ENCODE measurements at regions not wholly inside any gene's neighbourhood (a gene's known extent, or its start where the extent isn't known, plus 50 kb on each side); places are given as distances from the start of the nearest gene placed in this dataset.
A peak's percentile ranks its signal among the peaks of the same experiment; 100 is the strongest.

- DNase-seq, result no peak
These were observed 619.2 kb upstream of the SGCG start for GRCh38 chr13:22561581-22561980.

GRCh38 chr13:22562116-22562515, 618.7 kb upstream of the SGCG start:
- no peak for DNase-seq

GRCh38 chr13:22563272-22563671, 617.5 kb upstream of the SGCG start:
- DNase-seq, result no peak

GRCh38 chr13:22569811-22570210, 611.0 kb upstream of the SGCG start:
- DNase-seq, result no peak

- DNase-seq, result no peak
These were observed 590.9 kb upstream of the SGCG start for GRCh38 chr13:22589880-22590279.

- DNase-seq, result no peak
These were observed 588.3 kb upstream of the SGCG start for GRCh38 chr13:22592515-22592914.

GRCh38 chr13:22594041-22594440, 586.7 kb upstream of the SGCG start:
- peak; percentile 3 for DNase-seq

GRCh38 chr13:22596171-22596863, 584.5 kb upstream of the SGCG start:
- no peak for DNase-seq

- DNase-seq, result peak; percentile 36
These were observed 581.6 kb upstream of the SGCG start for GRCh38 chr13:22599156-22599555.

GRCh38 chr13:22618002-22618401, 562.8 kb upstream of the SGCG start:
- no peak for DNase-seq

- no peak for DNase-seq
These were observed 555.1 kb upstream of the SGCG start for GRCh38 chr13:22625691-22626090.

- DNase-seq, result no peak
These were observed 551.4 kb upstream of the SGCG start for GRCh38 chr13:22629374-22629773.

GRCh38 chr13:22642088-22642487, 538.7 kb upstream of the SGCG start:
- DNase-seq, result no peak

GRCh38 chr13:22644941-22645340, 535.8 kb upstream of the SGCG start:
- no peak for DNase-seq

- DNase-seq, result peak; percentile 35
These were observed 533.5 kb upstream of the SGCG start for GRCh38 chr13:22647156-22647850.

GRCh38 chr13:22648320-22648801, 532.4 kb upstream of the SGCG start:
- DNase-seq, result peak; percentile 42

- no peak for DNase-seq
These were observed 528.0 kb upstream of the SGCG start for GRCh38 chr13:22652796-22653195.

GRCh38 chr13:22653866-22654265, 526.9 kb upstream of the SGCG start:
- DNase-seq, result no peak

GRCh38 chr13:22655106-22655852, 525.5 kb upstream of the SGCG start:
- no peak for DNase-seq

GRCh38 chr13:22662771-22663170, 518.0 kb upstream of the SGCG start:
- DNase-seq, result no peak

- no peak for DNase-seq
These were observed 515.3 kb upstream of the SGCG start for GRCh38 chr13:22665506-22665905.

GRCh38 chr13:22690756-22691155, 490.0 kb upstream of the SGCG start:
- DNase-seq, result no peak

- DNase-seq, result no peak
These were observed 487.1 kb upstream of the SGCG start for GRCh38 chr13:22693691-22694090.

- no peak for DNase-seq
These were observed 484.3 kb upstream of the SGCG start for GRCh38 chr13:22696433-22696832.

Data from hindlimb muscle (tissue), 1 donor.